ENCODE measurements at regions not wholly inside any gene's neighbourhood (a gene's known extent, or its start where the extent isn't known, plus 50 kb on each side); places are given as distances from the start of the nearest gene placed in this dataset.

DNA sequence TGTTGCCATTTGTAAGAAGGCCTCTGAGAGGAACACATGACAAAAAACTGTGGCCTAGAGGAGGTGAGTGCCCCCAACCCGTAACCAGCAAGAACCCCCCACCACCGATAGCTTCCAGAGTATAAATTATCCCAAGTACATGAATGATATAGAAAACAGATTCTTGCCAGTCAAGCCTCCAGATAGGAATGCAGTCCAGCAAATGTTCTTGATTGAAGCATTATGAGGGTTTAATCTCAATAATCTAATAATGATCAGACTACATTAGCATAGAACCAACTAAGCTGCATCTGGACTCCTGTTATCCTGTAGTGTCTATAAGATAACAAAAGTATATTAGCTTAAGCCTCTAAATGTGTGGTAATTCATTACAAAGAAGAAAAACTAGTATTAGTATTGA lies 908.9 kb upstream of the ATXN8OS start:
- TF ChIP-seq, protein P1, sequence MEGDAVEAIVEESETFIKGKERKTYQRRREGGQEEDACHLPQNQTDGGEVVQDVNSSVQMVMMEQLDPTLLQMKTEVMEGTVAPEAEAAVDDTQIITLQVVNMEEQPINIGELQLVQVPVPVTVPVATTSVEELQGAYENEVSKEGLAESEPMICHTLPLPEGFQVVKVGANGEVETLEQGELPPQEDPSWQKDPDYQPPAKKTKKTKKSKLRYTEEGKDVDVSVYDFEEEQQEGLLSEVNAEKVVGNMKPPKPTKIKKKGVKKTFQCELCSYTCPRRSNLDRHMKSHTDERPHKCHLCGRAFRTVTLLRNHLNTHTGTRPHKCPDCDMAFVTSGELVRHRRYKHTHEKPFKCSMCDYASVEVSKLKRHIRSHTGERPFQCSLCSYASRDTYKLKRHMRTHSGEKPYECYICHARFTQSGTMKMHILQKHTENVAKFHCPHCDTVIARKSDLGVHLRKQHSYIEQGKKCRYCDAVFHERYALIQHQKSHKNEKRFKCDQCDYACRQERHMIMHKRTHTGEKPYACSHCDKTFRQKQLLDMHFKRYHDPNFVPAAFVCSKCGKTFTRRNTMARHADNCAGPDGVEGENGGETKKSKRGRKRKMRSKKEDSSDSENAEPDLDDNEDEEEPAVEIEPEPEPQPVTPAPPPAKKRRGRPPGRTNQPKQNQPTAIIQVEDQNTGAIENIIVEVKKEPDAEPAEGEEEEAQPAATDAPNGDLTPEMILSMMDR (IDR thresholded peaks at IDR 0.05; ENCODE audit: low read depth, low read length), result no peak
- no peak for TF ChIP-seq MYC (IDR thresholded peaks at IDR 0.05; ENCODE audit: low read depth, low read length)
